ENCODE measurements at regions not wholly inside any gene's neighbourhood (a gene's known extent, or its start where the extent isn't known, plus 50 kb on each side); places are given as distances from the start of the nearest gene placed in this dataset.

- TF ChIP-seq CTCF (IDR thresholded peaks at IDR 0.05; ENCODE audit: low read depth, low read length, missing input control) (no peak), MAX (IDR thresholded peaks at IDR 0.05) (no peak), ATF3 (IDR thresholded peaks at IDR 0.05) (no peak), FOXA1 (IDR thresholded peaks at IDR 0.05) (no peak), JUND (IDR thresholded peaks at IDR 0.05) (no peak), ZBTB33 (IDR thresholded peaks at IDR 0.05) (no peak), RAD21 (IDR thresholded peaks at IDR 0.05) (no peak)
These were observed 463.6 kb upstream of the CRIM1 start for GRCh38 chr2:35891936-35892335.
